PC-9 (cell line): ENCODE measurements at regions not wholly inside any gene's neighbourhood (a gene's known extent, or its start where the extent isn't known, plus 50 kb on each side); places are given as distances from the start of the nearest gene placed in this dataset.

Experiments
- BruUV-seq: library from RNA; stranded (reverse); fragments of 400-500 nt; replicated peaks from 2 replicates; lab custom pipeline; 2021; lab: Mats Ljungman, UMichigan
- CTCF ChIA-PET: fragments of 300-600 bp; sonication (Branson Sonifier 250); formaldehyde crosslinking; loops from one replicate; lab custom pipeline; 2022; ENCODE audit warnings: antibody characterized with exemption; lab: Charles Lee
- POLR2A ChIA-PET: fragments of 300-600 bp; sonication (Branson Sonifier 250); formaldehyde crosslinking; loops from one replicate; lab custom pipeline; 2022; ENCODE audit warnings: antibody characterized with exemption; ENCODE audit not compliant: unreplicated experiment; lab: Charles Lee
- DNase-seq, 2 experiments: peaks; one replicate each; pipeline versions ENCODE4 v3.0.0 to v3.0.0-alpha.2; 2015 to 2022; ENCODE audit warnings: mixed read lengths in 1 of 2
- H2AFZ ChIP-seq: fragments of 200-600 bp; sonication (generic); 2 replicates; pipeline ENCODE4 v1.8.1; 2017; ENCODE audit warnings: antibody characterized with exemption
- H3F3A ChIP-seq: fragments of 200-600 bp; sonication (generic); 2 replicates; pipeline ENCODE4 v1.8.1; 2017; ENCODE audit warnings: antibody characterized with exemption, mild to moderate bottlenecking, low read depth; ENCODE audit not compliant: insufficient read depth
- H3K27ac ChIP-seq: fragments of 200-600 bp; sonication (generic); 2 replicates; pipeline ENCODE4 v1.6.1; 2016; ENCODE audit warnings: mixed run types
- H3K27me3 ChIP-seq: fragments of 200-600 bp; sonication (generic); 2 replicates; pipeline ENCODE4 v1.6.1; 2016; ENCODE audit warnings: low read depth, mixed run types; ENCODE audit not compliant: insufficient read depth
- H3K36me3 ChIP-seq: fragments of 200-600 bp; sonication (generic); 2 replicates; pipeline ENCODE4 v1.6.1; 2016; ENCODE audit warnings: low read depth, mixed run types
- H3K4me1 ChIP-seq: fragments of 200-600 bp; sonication (generic); replicated peaks from 2 replicates; pipeline ENCODE4 v1.6.1; 2016; ENCODE audit warnings: mixed run types; ENCODE audit not compliant: insufficient read depth
- H3K4me2 ChIP-seq: fragments of 200-600 bp; sonication (generic); 2 replicates; pipeline ENCODE4 v1.6.1; 2017; ENCODE audit warnings: mixed run types
- H3K4me3 ChIP-seq: fragments of 200-600 bp; sonication (generic); 2 replicates; pipeline ENCODE4 v1.6.1; 2016; ENCODE audit warnings: mixed run types
- H3K79me2 ChIP-seq: fragments of 200-600 bp; sonication (generic); 2 replicates; pipeline ENCODE4 v1.6.1; 2017; ENCODE audit warnings: low read depth, mixed run types
- H3K9me2 ChIP-seq: fragments of 200-600 bp; sonication (generic); 2 replicates; pipeline ENCODE4 v1.8.1; 2017; ENCODE audit warnings: mild to moderate bottlenecking; ENCODE audit not compliant: insufficient read depth
- H3K9me3 ChIP-seq: fragments of 200-600 bp; sonication (generic); 2 replicates; pipeline ENCODE4 v1.8.1; 2016; ENCODE audit warnings: low read depth; ENCODE audit not compliant: insufficient read depth
- H4K20me1 ChIP-seq: fragments of 200-600 bp; sonication (generic); 2 replicates; pipeline ENCODE4 v1.8.1; 2017; ENCODE audit not compliant: insufficient read depth
- EZH2 ChIP-seq: fragments of 200-600 bp; sonication (generic); IDR thresholded peaks from 2 replicates; pipeline ENCODE4 v1.8.0; 2017; ENCODE audit warnings: antibody characterized with exemption, low read depth
- intact Hi-C: fragments of 100-400 bp; cut with micrococcal nuclease; formaldehyde crosslinking; loops from one replicate; pipeline ENCODE4 v1.10.0; 2022; ENCODE audit not compliant: unreplicated experiment
- TF ChIP-seq, protein P1 (sequence below): fragments of 200-600 bp; sonication (generic); conservative IDR thresholded peaks from 2 replicates; pipeline ENCODE4 v1.6.1; 2017; ENCODE audit warnings: mixed run types, antibody characterized with exemption, mild to moderate bottlenecking, moderate library complexity

DNA sequence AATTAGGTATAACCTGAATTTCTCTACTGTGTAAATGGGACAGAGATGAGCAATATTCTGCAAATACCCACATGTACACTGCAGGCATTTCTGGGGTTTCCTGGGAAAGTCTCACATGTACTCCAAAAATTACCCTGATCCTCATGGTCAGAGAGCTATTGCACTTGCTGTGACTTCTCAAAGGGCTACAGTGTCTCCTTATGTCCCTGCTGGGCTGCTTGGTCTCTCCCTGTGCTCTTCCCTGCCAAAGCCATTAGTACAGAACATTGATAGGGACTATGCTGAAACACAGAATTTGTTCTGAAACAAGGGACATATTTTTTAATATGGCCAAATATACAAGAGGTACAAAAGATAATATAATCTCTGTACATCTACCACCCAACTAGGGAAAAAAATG, 924.4 kb upstream of the NXPH2 start:
- Histone ChIP-seq H3K79me2 (no peaks in the 10 kb centered on the region), H3F3A (no peaks in the 10 kb centered on the region), H3K4me3 (no peak overlapping the region), H4K20me1 (no peaks in the 10 kb centered on the region), H3K4me2 (no peak overlapping the region), H3K36me3 (no peaks in the 10 kb centered on the region), H3K9me2 (no peaks in the 10 kb centered on the region), H3K9me3 (no peaks in the 10 kb centered on the region), H3K27me3 (no peaks in the 10 kb centered on the region), H3K27ac (no peak overlapping the region), H2AFZ (no peak overlapping the region), H3K4me1 (no peaks in the 10 kb centered on the region)
- BruUV-seq: no TSS peak
- TF ChIP-seq EZH2: no peak
- TF ChIP-seq, protein P1, sequence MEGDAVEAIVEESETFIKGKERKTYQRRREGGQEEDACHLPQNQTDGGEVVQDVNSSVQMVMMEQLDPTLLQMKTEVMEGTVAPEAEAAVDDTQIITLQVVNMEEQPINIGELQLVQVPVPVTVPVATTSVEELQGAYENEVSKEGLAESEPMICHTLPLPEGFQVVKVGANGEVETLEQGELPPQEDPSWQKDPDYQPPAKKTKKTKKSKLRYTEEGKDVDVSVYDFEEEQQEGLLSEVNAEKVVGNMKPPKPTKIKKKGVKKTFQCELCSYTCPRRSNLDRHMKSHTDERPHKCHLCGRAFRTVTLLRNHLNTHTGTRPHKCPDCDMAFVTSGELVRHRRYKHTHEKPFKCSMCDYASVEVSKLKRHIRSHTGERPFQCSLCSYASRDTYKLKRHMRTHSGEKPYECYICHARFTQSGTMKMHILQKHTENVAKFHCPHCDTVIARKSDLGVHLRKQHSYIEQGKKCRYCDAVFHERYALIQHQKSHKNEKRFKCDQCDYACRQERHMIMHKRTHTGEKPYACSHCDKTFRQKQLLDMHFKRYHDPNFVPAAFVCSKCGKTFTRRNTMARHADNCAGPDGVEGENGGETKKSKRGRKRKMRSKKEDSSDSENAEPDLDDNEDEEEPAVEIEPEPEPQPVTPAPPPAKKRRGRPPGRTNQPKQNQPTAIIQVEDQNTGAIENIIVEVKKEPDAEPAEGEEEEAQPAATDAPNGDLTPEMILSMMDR: no peak
- ChIA-PET POLR2A (no interaction called here), CTCF (no interaction called here)
- no peak for DNase-seq
- intact Hi-C loops: no loop called here

DNA sequence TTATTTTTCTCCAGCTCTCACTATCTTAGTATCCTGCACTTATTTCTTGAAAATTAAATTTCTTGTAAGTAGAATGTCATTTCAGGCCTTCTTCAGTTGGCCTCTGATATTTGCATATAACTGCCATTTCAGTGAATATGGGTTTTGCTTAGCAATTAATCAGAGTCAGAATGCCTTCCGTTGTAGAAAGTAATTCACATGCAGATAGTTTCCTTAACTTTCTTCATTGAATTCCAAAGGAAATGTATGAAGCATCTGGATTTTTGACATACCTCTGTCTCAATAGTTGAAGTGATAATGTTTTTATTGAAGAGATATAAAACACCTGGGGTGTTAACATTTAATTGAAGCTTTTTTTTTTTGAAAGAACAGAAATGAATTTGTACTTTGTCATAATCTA, 914.1 kb upstream of the NXPH2 start:
- TF ChIP-seq EZH2: no peak
- TF ChIP-seq, protein P1: no peak
- Histone ChIP-seq H3K4me1 (no peaks in the 10 kb centered on the region), H2AFZ (no peak overlapping the region), H3F3A (no peaks in the 10 kb centered on the region), H3K4me3 (no peak overlapping the region), H4K20me1 (no peaks in the 10 kb centered on the region), H3K9me3 (no peaks in the 10 kb centered on the region), H3K36me3 (no peaks in the 10 kb centered on the region), H3K9me2 (no peaks in the 10 kb centered on the region), H3K79me2 (no peaks in the 10 kb centered on the region), H3K27me3 (no peaks in the 10 kb centered on the region), H3K27ac (no peak overlapping the region), H3K4me2 (no peak overlapping the region)
- ChIA-PET CTCF (no interaction called here), POLR2A (no interaction called here)
- intact Hi-C loops: no loop called here
- no TSS peak for BruUV-seq
- DNase-seq: no peak

DNA sequence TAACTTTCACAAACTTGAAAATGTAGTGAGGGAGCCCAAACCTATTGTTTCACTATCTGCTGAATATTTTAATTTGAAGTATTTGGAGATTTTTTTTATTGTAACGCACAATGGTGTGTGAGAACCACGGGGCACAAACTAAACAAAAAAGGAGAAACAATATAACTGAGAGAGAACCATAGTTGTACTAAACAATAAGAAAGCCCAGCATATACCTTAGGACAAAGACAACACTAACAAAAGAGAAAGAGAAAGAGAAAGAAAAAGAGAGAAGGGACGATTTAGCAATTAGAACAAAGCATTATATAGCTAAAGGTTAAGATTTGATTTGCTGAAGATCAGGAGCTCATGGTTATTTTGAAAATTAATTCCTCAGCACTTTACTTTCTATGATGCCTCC, 906.0 kb upstream of the NXPH2 start:
- no peak for TF ChIP-seq EZH2
- TF ChIP-seq, protein P1: no peak
- no TSS peak for BruUV-seq
- ChIA-PET POLR2A (no interaction called here), CTCF (no interaction called here)
- H3F3A ChIP-seq: no peaks in the 10 kb centered on the region
- H3K36me3 ChIP-seq: no peaks in the 10 kb centered on the region
- no peaks in the 10 kb centered on the region for H3K79me2 ChIP-seq
- no peaks in the 10 kb centered on the region for H3K4me1 ChIP-seq
- H3K4me2 ChIP-seq: no peak overlapping the region
- H3K9me2 ChIP-seq: no peaks in the 10 kb centered on the region
- no peak overlapping the region; the same call in 1 of the 2 replicates for H2AFZ ChIP-seq
- DNase-seq: no peak
- no peaks in the 10 kb centered on the region for H3K9me3 ChIP-seq
- no peaks in the 10 kb centered on the region for H3K27me3 ChIP-seq
- H3K27ac ChIP-seq: no peak overlapping the region
- H4K20me1 ChIP-seq: no peaks in the 10 kb centered on the region
- intact Hi-C loops: no loop called here
- no peak overlapping the region for H3K4me3 ChIP-seq
